Skin of body (tissue), 1 donor: ENCODE measurements at regions not wholly inside any gene's neighbourhood (a gene's known extent, or its start where the extent isn't known, plus 50 kb on each side); places are given as distances from the start of the nearest gene placed in this dataset.

Source experiments
- DNase-seq: peaks from one replicate; lab custom pipeline; 2025; lab: John Stamatoyannopoulos, UW

- DNase-seq, result no peak
Observed at GRCh38 chr5:29983528-29984155, 1209.8 kb upstream of the CDH6 start.

GRCh38 chr5:29982457-29982856 is 1211.0 kb upstream of the CDH6 start:
- no peak for DNase-seq

- no peak for DNase-seq
Observed at GRCh38 chr5:29972597-29972996, 1220.9 kb upstream of the CDH6 start.

- DNase-seq, result no peak
Observed at GRCh38 chr5:29963956-29964355, 1229.5 kb upstream of the CDH6 start.

- no peak for DNase-seq
Observed at GRCh38 chr5:29960323-29960722, 1233.2 kb upstream of the CDH6 start.

GRCh38 chr5:29950416-29951145 is 1242.9 kb upstream of the CDH6 start:
- no peak for DNase-seq

- no peak for DNase-seq
Observed at GRCh38 chr5:29949301-29949872, 1244.1 kb upstream of the CDH6 start.

- DNase-seq, result no peak
Observed at GRCh38 chr5:29944327-29944726, 1249.2 kb upstream of the CDH6 start.

GRCh38 chr5:29942089-29942488 is 1251.4 kb upstream of the CDH6 start:
- no peak for DNase-seq

GRCh38 chr5:29939988-29940387 is 1253.5 kb upstream of the CDH6 start:
- DNase-seq, result no peak

GRCh38 chr5:29935371-29935770 is 1258.1 kb upstream of the CDH6 start:
- no peak for DNase-seq

- no peak for DNase-seq
Observed at GRCh38 chr5:29930316-29930715, 1263.2 kb upstream of the CDH6 start.

- DNase-seq, result no peak
Observed at GRCh38 chr5:29924107-29924506, 1269.4 kb upstream of the CDH6 start.

- no peak for DNase-seq
Observed at GRCh38 chr5:29905626-29906353, 1287.7 kb upstream of the CDH6 start.

- no peak for DNase-seq
Observed at GRCh38 chr5:29902859-29903258, 1290.6 kb upstream of the CDH6 start.

- no peak for DNase-seq
Observed at GRCh38 chr5:29899583-29899982, 1293.9 kb upstream of the CDH6 start.

GRCh38 chr5:29897916-29898315 is 1295.6 kb upstream of the CDH6 start:
- no peak for DNase-seq

GRCh38 chr5:29896646-29897045 is 1296.8 kb upstream of the CDH6 start:
- no peak for DNase-seq

- no peak for DNase-seq
Observed at GRCh38 chr5:29894668-29895067, 1298.8 kb upstream of the CDH6 start.

- no peak for DNase-seq
Observed at GRCh38 chr5:29889051-29889450, 1304.4 kb upstream of the CDH6 start.

- no peak for DNase-seq
Observed at GRCh38 chr5:29885595-29885994, 1307.9 kb upstream of the CDH6 start.

- DNase-seq, result no peak
Observed at GRCh38 chr5:29882036-29882435, 1311.5 kb upstream of the CDH6 start.
